Inflammatory macrophage treated with lipopolysaccharide for 1 hour (primary cell): ENCODE measurements at regions not wholly inside any gene's neighbourhood (a gene's known extent, or its start where the extent isn't known, plus 50 kb on each side); places are given as distances from the start of the nearest gene placed in this dataset.
"Not testable (repeated sequence)": the region's sequence is repeated elsewhere in the genome, so short reads cannot be mapped to it uniquely, and the experiment has no call there.

Experiments
- DNase-seq, 2 donors: peaks; one replicate each; pipeline ENCODE4 v3.0.0-alpha.2; 2020 to 2022

GRCh38 chr18:71038196-71038595 lies 749.4 kb downstream of the SOCS6 start:
- no peak for DNase-seq

- DNase-seq, result no peak
These were observed 747.9 kb downstream of the SOCS6 start for GRCh38 chr18:71036783-71037182.

- DNase-seq, result not testable (repeated sequence)
These were observed 742.7 kb downstream of the SOCS6 start for GRCh38 chr18:71031296-71032191.

GRCh38 chr18:71030085-71030484 lies 741.2 kb downstream of the SOCS6 start:
- not testable (repeated sequence) for DNase-seq

GRCh38 chr18:71028285-71028762 lies 739.5 kb downstream of the SOCS6 start:
- no peak for DNase-seq

GRCh38 chr18:71027531-71027930 lies 738.7 kb downstream of the SOCS6 start:
- DNase-seq, result no peak

- DNase-seq, result no peak
These were observed 736.8 kb downstream of the SOCS6 start for GRCh38 chr18:71025505-71026225.

GRCh38 chr18:71022389-71022788 lies 733.5 kb downstream of the SOCS6 start:
- no peak for DNase-seq

GRCh38 chr18:71021030-71021362 lies 732.2 kb downstream of the SOCS6 start:
- no peak for DNase-seq

GRCh38 chr18:71020342-71021029 lies 731.6 kb downstream of the SOCS6 start:
- DNase-seq, result no peak

GRCh38 chr18:71018816-71019215 lies 730.0 kb downstream of the SOCS6 start:
- no peak for DNase-seq

GRCh38 chr18:71012789-71013188 lies 723.9 kb downstream of the SOCS6 start:
- DNase-seq, result no peak

GRCh38 chr18:71011389-71011788 lies 722.5 kb downstream of the SOCS6 start:
- DNase-seq, result no peak

GRCh38 chr18:71008257-71008656 lies 719.4 kb downstream of the SOCS6 start:
- DNase-seq, result no peak

- no peak for DNase-seq
These were observed 712.8 kb downstream of the SOCS6 start for GRCh38 chr18:71001597-71001996.

- no peak for DNase-seq
These were observed 709.6 kb downstream of the SOCS6 start for GRCh38 chr18:70998490-70998889.

GRCh38 chr18:70994116-70994515 lies 705.3 kb downstream of the SOCS6 start:
- DNase-seq, result no peak

- no peak for DNase-seq
These were observed 702.7 kb downstream of the SOCS6 start for GRCh38 chr18:70991577-70991976.

GRCh38 chr18:70985948-70986347 lies 697.1 kb downstream of the SOCS6 start:
- no peak for DNase-seq

GRCh38 chr18:70982292-70982691 lies 693.4 kb downstream of the SOCS6 start:
- no peak for DNase-seq

- no peak for DNase-seq
These were observed 692.7 kb downstream of the SOCS6 start for GRCh38 chr18:70981400-70982140.

- no peak for DNase-seq
These were observed 684.8 kb downstream of the SOCS6 start for GRCh38 chr18:70973626-70974025.

- no peak for DNase-seq
These were observed 677.6 kb downstream of the SOCS6 start for GRCh38 chr18:70966419-70966818.
